Effector memory CD4-positive, alpha-beta T cell (primary cell): ENCODE measurements at regions not wholly inside any gene's neighbourhood (a gene's known extent, or its start where the extent isn't known, plus 50 kb on each side); places are given as distances from the start of the nearest gene placed in this dataset.

Experiments used
- DNase-seq, 3 donors: peaks; one replicate each; pipeline ENCODE4 v3.0.0-alpha.2; 2020
- H3K27ac ChIP-seq: 2 replicates; pipeline ENCODE4 v1.7.0; 2013; ENCODE audit warnings: mild to moderate bottlenecking, low read length, moderate library complexity; ENCODE audit not compliant: insufficient read depth, poor library complexity, severe bottlenecking
- H3K27me3 ChIP-seq: replicated peaks from 2 replicates; pipeline ENCODE4 v1.7.0; 2013; ENCODE audit warnings: mild to moderate bottlenecking, low read length; ENCODE audit not compliant: insufficient read depth, control insufficient read depth, poor library complexity, severe bottlenecking
- H3K36me3 ChIP-seq: 2 replicates; pipeline ENCODE4 v1.7.0; 2013; ENCODE audit warnings: mild to moderate bottlenecking, low read length, moderate library complexity; ENCODE audit not compliant: control insufficient read depth, insufficient read depth
- H3K4me1 ChIP-seq: 2 replicates; pipeline ENCODE4 v1.7.0; 2013; ENCODE audit warnings: low read length, mild to moderate bottlenecking; ENCODE audit not compliant: control insufficient read depth, insufficient read depth, poor library complexity, severe bottlenecking
- H3K4me3 ChIP-seq: 2 replicates; pipeline ENCODE4 v1.7.0; 2013; ENCODE audit warnings: low read length, low read depth, mild to moderate bottlenecking; ENCODE audit not compliant: insufficient read depth, poor library complexity, severe bottlenecking
- H3K9me3 ChIP-seq: 2 replicates; pipeline ENCODE4 v1.7.0; 2013; ENCODE audit warnings: mild to moderate bottlenecking, low read length, moderate library complexity; ENCODE audit not compliant: control insufficient read depth

DNA sequence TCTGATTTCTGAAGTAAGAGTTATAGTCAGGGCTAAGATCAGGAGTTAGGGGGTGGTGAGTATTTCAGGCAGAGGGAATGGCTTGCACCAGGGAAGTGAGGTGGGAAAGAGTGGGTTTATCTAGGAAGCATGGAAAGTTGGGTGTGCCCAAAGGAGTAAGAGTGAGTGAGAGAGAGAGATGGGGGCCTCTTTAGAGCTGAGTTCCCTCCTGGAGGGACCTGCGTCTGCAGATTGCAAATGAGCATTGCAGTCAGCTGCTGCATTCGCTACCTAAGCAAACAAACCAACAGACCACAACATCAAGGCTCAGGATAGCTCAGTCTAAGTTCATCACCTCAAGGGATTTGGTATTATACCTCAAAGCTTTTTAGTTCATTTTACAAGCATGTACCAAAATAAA lies 405.8 kb downstream of the FGF9 start:
- Histone ChIP-seq H3K4me3 (no peak overlapping the region), H3K9me3 (no peaks in the 10 kb centered on the region), H3K36me3 (no peaks in the 10 kb centered on the region), H3K27me3 (no peaks in the 10 kb centered on the region), H3K27ac (no peak overlapping the region), H3K4me1 (peaks cover 3% of the 10 kb centered on the region)
- DNase-seq = no peak

GRCh38 chr13:22077205-22077683 lies 406.4 kb downstream of the FGF9 start:
- Histone ChIP-seq H3K27ac (no peak overlapping the region), H3K4me3 (no peak overlapping the region), H3K36me3 (no peaks in the 10 kb centered on the region), H3K4me1 (peaks cover 3% of the 10 kb centered on the region), H3K27me3 (no peaks in the 10 kb centered on the region), H3K9me3 (no peaks in the 10 kb centered on the region)
- DNase-seq = no peak

DNA sequence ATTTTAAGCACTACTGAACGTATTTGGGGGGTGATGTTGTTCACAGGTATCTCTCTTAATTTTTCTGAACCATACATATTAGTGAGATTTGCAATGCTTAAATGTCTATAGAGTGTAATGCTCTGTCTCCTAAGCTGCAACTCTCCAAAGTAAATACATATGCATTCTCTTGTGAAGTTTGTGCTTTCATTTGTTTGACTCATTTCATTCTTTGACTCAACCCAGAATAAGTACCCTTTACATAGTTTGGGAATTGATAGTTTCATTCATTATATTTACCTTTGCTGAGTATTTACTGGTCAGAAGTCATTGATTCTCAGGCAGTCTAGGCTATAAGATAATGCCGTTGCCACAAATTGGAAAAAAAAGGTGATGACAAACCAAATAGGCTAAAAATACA lies 406.9 kb downstream of the FGF9 start:
- H3K4me1 ChIP-seq = peaks cover 3% of the 10 kb centered on the region
- no peak for DNase-seq
- no peaks in the 10 kb centered on the region for H3K36me3 ChIP-seq
- H3K9me3 ChIP-seq = no peaks in the 10 kb centered on the region
- no peak overlapping the region for H3K27ac ChIP-seq
- no peaks in the 10 kb centered on the region for H3K27me3 ChIP-seq
- no peak overlapping the region for H3K4me3 ChIP-seq

DNA sequence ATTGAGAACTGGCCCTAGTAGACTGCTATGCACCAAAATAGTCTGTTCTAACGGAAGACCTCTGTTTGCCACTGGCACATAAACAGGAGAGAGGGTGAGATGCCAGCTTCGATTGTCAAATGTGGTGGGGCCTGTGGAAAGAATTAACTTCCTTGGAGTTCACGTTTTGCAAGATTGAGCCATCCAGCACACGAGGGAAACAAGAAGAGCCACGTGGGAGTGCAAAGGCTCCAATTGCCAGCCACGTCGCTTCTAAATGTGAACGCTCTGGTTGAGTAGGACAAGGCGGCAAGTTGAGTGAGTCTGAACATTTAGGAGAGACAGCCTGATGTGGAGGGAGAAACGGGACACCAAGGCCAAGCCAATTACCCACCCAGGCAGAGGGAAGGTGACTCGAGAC lies 409.1 kb downstream of the FGF9 start:
- Histone ChIP-seq H3K9me3 (no peaks in the 10 kb centered on the region), H3K4me3 (no peak overlapping the region), H3K27me3 (no peaks in the 10 kb centered on the region), H3K27ac (no peak overlapping the region), H3K36me3 (no peaks in the 10 kb centered on the region), H3K4me1 (peaks cover 3% of the 10 kb centered on the region)
- DNase-seq = no peak

GRCh38 chr13:22080832-22081231 lies 410.0 kb downstream of the FGF9 start:
- H3K4me3 ChIP-seq = no peak overlapping the region
- no peaks in the 10 kb centered on the region for H3K36me3 ChIP-seq
- peaks cover 3% of the 10 kb centered on the region for H3K4me1 ChIP-seq
- no peaks in the 10 kb centered on the region for H3K9me3 ChIP-seq
- no peak for DNase-seq
- H3K27ac ChIP-seq = no peak overlapping the region
- no peaks in the 10 kb centered on the region for H3K27me3 ChIP-seq

DNA sequence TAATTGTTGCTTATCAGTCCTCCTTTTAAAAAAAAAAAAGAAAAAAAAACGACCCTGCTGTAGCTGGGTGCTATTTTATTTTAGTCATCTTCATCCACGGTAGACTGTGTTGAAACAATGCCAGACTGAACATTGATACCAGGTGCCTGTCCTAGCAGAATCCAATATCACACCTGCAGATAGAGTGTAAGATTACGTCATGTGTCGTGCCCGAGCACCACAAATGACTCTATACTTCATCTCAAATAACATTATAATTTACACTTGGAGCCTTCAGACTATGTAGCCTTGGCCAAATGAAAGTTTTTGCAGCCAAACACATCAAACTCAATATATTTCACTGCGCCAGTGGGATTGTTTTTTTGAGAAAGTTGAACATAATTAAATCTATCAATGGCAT lies 410.6 kb downstream of the FGF9 start:
- peaks cover under 1% of the 10 kb centered on the region for H3K4me1 ChIP-seq
- H3K27me3 ChIP-seq = no peaks in the 10 kb centered on the region
- no peak overlapping the region for H3K27ac ChIP-seq
- no peaks in the 10 kb centered on the region for H3K36me3 ChIP-seq
- no peaks in the 10 kb centered on the region for H3K9me3 ChIP-seq
- DNase-seq = no peak
- H3K4me3 ChIP-seq = no peak overlapping the region

DNA sequence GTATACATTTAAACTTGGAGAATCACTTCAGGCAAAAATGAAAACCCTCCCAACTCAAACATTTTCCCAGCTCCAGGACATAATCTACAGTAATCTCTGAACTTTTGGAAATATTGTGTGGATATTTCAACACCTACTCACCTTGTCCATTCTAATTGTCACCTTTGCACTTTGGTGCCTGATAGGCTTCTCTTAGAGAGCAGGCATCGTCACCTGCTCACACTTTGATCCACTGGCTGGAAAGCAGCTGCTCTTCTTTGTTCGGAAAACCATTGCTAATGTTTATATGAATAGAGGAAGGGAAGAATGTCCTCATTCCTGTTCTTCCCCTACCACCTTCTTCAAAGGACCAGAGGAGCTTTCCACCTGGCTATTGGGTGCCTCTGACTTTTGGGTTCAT lies 411.2 kb downstream of the FGF9 start:
- Histone ChIP-seq H3K4me3 (no peak overlapping the region), H3K9me3 (no peaks in the 10 kb centered on the region), H3K36me3 (no peaks in the 10 kb centered on the region), H3K4me1 (no peaks in the 10 kb centered on the region), H3K27me3 (no peaks in the 10 kb centered on the region), H3K27ac (no peak overlapping the region)
- no peak for DNase-seq

DNA sequence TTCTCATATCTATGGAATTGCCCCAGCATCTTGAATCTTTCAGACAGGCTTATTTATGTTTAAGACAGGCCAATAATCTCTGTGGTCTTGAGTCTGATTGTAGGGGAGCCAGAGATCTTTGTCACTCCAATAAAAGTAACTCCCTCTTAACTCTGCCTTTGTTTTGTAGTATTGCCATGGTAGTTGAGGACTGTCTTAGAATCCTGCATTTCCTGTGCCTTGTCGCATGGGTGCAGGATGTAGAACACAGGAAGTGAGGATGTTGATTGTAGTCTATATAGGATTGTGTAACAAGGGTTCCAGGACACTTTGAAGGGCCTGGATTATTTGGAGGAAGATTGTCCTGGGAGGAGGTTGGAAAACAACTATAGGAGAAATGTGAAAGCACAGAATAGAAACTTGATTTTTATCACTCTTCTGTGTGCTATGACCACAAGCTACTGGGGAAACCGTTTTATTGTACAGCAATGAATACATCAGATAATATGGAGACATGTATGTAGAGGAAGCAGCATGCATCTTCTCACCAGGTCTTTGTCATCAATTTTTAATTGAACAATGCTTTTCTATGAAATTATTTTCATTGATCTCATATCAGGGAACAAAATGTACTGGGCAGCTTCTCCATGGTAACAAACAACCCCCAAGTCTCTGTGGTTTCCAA lies 411.7 kb downstream of the FGF9 start:
- no peak for DNase-seq
- H3K4me1 ChIP-seq = no peaks in the 10 kb centered on the region
- no peak overlapping the region for H3K27ac ChIP-seq
- no peaks in the 10 kb centered on the region for H3K27me3 ChIP-seq
- H3K9me3 ChIP-seq = no peaks in the 10 kb centered on the region
- no peak overlapping the region for H3K4me3 ChIP-seq
- no peaks in the 10 kb centered on the region for H3K36me3 ChIP-seq

DNA sequence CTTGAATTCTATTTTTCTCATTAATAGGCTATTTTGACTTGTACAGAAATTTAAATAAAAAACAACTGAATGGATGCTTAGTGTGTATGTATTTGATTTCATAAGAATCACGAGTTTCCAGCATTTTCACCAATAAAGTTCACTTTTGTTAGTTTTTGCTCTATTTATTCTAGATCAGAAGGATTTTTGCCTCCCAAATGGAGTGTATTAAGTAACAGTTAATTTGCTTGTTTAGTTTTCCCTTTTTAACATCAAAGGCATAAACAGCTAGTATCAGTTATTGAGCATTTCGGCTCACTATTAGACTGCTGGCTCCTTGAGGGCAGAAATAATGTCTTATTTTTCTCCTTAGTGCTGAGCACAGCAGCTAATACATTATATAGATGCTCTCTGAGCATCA lies 414.1 kb downstream of the FGF9 start:
- Histone ChIP-seq H3K4me3 (no peak overlapping the region), H3K4me1 (no peaks in the 10 kb centered on the region), H3K27me3 (no peaks in the 10 kb centered on the region), H3K9me3 (no peaks in the 10 kb centered on the region), H3K27ac (no peak overlapping the region), H3K36me3 (no peaks in the 10 kb centered on the region)
- no peak for DNase-seq

GRCh38 chr13:22086597-22087330 lies 415.9 kb downstream of the FGF9 start:
- Histone ChIP-seq H3K27me3 (no peaks in the 10 kb centered on the region), H3K36me3 (no peaks in the 10 kb centered on the region), H3K4me3 (no peak overlapping the region), H3K4me1 (no peaks in the 10 kb centered on the region), H3K27ac (no peak overlapping the region), H3K9me3 (no peaks in the 10 kb centered on the region)
- DNase-seq = no peak
